Lower leg skin (tissue), 3 donors: ENCODE measurements at regions not wholly inside any gene's neighbourhood (a gene's known extent, or its start where the extent isn't known, plus 50 kb on each side); places are given as distances from the start of the nearest gene placed in this dataset.

Source experiments
- POLR2A ChIP-seq, 2 donors: fragments of 450-650 bp; IDR thresholded peaks; one replicate each; pipeline ENCODE4 v1.6.1; 2016 to 2017; ENCODE audit warnings: antibody characterized with exemption in 2 of 2, mild to moderate bottlenecking in 1 of 2, moderate library complexity in 1 of 2
- TF ChIP-seq, protein P1 (sequence below), 3 donors: fragments of 450-650 bp; IDR thresholded peaks; one replicate each; pipeline ENCODE4 v1.5.1; 2016; ENCODE audit warnings: antibody characterized with exemption in 3 of 3, mild to moderate bottlenecking in 3 of 3, moderate library complexity in 2 of 3

DNA sequence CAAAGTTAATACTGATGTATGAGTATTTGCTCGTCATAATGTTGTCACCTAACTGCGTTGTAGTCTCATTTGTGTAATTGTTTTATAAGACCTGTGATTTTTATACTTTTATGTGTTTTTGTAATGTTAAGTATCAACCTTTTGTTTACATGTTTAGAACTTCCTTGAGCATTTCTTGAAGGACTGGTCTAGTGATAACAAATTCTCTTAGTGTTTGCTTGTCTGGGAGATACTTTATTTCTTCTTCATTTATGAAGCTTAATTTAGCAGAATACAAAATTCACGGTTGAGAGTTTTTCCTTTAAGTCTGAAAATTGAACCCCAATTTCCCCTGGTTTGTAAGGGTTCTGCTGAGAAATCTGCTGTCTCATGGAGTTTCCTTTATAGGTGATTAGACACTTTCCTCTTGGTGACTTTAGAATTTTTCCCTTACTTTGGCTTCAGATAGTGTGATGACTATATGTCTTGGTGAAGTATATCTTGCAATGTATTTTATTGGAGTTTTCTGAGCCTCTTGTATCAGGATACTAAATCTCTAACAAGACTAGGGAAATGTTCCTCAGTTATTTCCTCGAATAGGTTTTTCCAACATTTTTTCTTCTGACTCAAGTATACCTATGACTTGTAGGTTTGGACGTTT is 154.9 kb downstream of the WDR11 start:
- TF ChIP-seq, protein P1, sequence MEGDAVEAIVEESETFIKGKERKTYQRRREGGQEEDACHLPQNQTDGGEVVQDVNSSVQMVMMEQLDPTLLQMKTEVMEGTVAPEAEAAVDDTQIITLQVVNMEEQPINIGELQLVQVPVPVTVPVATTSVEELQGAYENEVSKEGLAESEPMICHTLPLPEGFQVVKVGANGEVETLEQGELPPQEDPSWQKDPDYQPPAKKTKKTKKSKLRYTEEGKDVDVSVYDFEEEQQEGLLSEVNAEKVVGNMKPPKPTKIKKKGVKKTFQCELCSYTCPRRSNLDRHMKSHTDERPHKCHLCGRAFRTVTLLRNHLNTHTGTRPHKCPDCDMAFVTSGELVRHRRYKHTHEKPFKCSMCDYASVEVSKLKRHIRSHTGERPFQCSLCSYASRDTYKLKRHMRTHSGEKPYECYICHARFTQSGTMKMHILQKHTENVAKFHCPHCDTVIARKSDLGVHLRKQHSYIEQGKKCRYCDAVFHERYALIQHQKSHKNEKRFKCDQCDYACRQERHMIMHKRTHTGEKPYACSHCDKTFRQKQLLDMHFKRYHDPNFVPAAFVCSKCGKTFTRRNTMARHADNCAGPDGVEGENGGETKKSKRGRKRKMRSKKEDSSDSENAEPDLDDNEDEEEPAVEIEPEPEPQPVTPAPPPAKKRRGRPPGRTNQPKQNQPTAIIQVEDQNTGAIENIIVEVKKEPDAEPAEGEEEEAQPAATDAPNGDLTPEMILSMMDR (IDR thresholded peaks at IDR 0.05) = no peak
- no peak for TF ChIP-seq POLR2A (IDR thresholded peaks at IDR 0.05)
